ENCODE measurements at regions not wholly inside any gene's neighbourhood (a gene's known extent, or its start where the extent isn't known, plus 50 kb on each side); places are given as distances from the start of the nearest gene placed in this dataset.
"Not testable (repeated sequence)": the region's sequence is repeated elsewhere in the genome, so short reads cannot be mapped to it uniquely, and the experiment has no call there.

GRCh38 chr10:21403256-21404015, 122.0 kb downstream of the SKIDA1 start:
- no peak for DNase-seq

GRCh38 chr10:21402606-21403083, 122.8 kb downstream of the SKIDA1 start:
- DNase-seq, result no peak

- no peak for DNase-seq
These were observed 124.3 kb downstream of the SKIDA1 start for GRCh38 chr10:21401196-21401595.

- no peak for DNase-seq
These were observed 126.0 kb downstream of the SKIDA1 start for GRCh38 chr10:21399392-21400035.

GRCh38 chr10:21398563-21399231, 126.8 kb downstream of the SKIDA1 start:
- DNase-seq, result no peak

- no peak for DNase-seq
These were observed 128.6 kb downstream of the SKIDA1 start for GRCh38 chr10:21396889-21397288.

GRCh38 chr10:21393931-21394330, 131.6 kb downstream of the SKIDA1 start:
- no peak for DNase-seq

GRCh38 chr10:21388589-21388988, 136.9 kb downstream of the SKIDA1 start:
- DNase-seq, result no peak

GRCh38 chr10:21387868-21388267, 137.6 kb downstream of the SKIDA1 start:
- no peak for DNase-seq

GRCh38 chr10:21385996-21386585, 139.4 kb downstream of the SKIDA1 start:
- DNase-seq, result no peak

GRCh38 chr10:21385536-21385935, 139.9 kb downstream of the SKIDA1 start:
- DNase-seq, result no peak

GRCh38 chr10:21379143-21379542, 146.3 kb downstream of the SKIDA1 start:
- no peak for DNase-seq

- DNase-seq, result not testable (repeated sequence)
These were observed 150.2 kb downstream of the SKIDA1 start for GRCh38 chr10:21375274-21375673.

- DNase-seq, result not testable (repeated sequence)
These were observed 151.6 kb downstream of the SKIDA1 start for GRCh38 chr10:21373881-21374280.

GRCh38 chr10:21372651-21373410, 152.7 kb downstream of the SKIDA1 start:
- DNase-seq, result no peak

GRCh38 chr10:21369697-21370096, 155.8 kb downstream of the SKIDA1 start:
- DNase-seq, result no peak

GRCh38 chr10:21368728-21369425, 156.6 kb downstream of the SKIDA1 start:
- no peak for DNase-seq

- no peak for DNase-seq
These were observed 157.4 kb downstream of the SKIDA1 start for GRCh38 chr10:21368022-21368582.

GRCh38 chr10:21366108-21366507, 159.4 kb downstream of the SKIDA1 start:
- not testable (repeated sequence) for DNase-seq

- no peak for DNase-seq
These were observed 161.0 kb downstream of the SKIDA1 start for GRCh38 chr10:21364196-21365114.

GRCh38 chr10:21363731-21364104, 161.8 kb downstream of the SKIDA1 start:
- no peak for DNase-seq
